GM04503 (cell line): ENCODE measurements at regions not wholly inside any gene's neighbourhood (a gene's known extent, or its start where the extent isn't known, plus 50 kb on each side); places are given as distances from the start of the nearest gene placed in this dataset.
A peak's percentile ranks its signal among the peaks of the same experiment; 100 is the strongest.

Experiments
- DNase-seq: peaks from one replicate; pipeline ENCODE4 v3.0.0-alpha.2; 2012; ENCODE audit warnings: low read depth

GRCh38 chr12:93015871-93016751 lies 87.0 kb upstream of the EEA1 start:
- no peak for DNase-seq

- DNase-seq: no peak
These were observed 87.8 kb upstream of the EEA1 start for GRCh38 chr12:93016752-93017350.

GRCh38 chr12:93018610-93019009 lies 89.5 kb upstream of the EEA1 start:
- no peak for DNase-seq

- no peak for DNase-seq
These were observed 90.3 kb upstream of the EEA1 start for GRCh38 chr12:93019212-93019927.

GRCh38 chr12:93019975-93020630 lies 91.0 kb upstream of the EEA1 start:
- DNase-seq: no peak

DNA sequence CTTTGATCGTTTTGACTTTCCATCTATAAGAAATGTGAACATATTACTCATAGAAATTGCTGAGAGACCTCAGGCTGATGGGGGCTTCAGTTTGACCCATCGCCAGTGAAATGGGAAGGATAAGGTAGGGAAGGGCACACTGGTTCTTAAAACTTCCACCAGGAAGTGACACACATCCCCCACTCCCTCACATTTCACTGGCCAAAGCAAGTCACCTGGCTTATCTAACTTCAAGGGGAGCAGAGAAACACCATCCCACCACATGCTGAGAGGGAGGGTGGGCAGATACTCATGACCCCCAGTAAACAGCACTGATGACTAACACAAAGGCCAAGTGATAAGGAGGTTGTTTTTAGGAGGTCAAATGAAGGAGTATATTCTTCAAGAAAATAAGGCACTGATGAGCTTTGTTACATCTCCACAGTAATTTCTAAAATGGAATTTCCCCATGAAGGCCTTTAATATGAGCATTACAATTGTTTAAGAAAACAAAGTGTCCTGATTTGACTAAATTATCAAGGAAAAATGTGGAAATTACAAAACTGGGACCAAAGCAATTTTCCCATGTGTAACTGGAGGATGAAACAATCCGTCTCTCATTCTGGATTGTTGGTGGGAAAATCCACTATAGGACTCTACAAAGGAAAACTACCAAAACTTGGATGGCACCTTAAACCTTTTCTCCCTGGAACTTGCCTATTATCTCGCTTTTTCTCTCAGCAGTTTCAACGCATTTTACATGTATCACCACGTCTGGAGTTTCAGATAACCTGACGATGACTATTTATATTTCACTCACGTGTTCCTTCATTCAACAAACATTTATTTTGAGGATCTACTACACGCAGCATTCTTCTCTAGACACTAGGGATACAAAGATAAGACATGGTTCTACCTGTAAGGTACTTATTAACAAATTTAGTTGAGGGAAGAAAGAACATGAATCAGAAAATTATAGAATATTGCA lies 91.8 kb upstream of the EEA1 start:
- no peak for DNase-seq

- no peak for DNase-seq
These were observed 93.7 kb upstream of the EEA1 start for GRCh38 chr12:93022603-93023340.

DNA sequence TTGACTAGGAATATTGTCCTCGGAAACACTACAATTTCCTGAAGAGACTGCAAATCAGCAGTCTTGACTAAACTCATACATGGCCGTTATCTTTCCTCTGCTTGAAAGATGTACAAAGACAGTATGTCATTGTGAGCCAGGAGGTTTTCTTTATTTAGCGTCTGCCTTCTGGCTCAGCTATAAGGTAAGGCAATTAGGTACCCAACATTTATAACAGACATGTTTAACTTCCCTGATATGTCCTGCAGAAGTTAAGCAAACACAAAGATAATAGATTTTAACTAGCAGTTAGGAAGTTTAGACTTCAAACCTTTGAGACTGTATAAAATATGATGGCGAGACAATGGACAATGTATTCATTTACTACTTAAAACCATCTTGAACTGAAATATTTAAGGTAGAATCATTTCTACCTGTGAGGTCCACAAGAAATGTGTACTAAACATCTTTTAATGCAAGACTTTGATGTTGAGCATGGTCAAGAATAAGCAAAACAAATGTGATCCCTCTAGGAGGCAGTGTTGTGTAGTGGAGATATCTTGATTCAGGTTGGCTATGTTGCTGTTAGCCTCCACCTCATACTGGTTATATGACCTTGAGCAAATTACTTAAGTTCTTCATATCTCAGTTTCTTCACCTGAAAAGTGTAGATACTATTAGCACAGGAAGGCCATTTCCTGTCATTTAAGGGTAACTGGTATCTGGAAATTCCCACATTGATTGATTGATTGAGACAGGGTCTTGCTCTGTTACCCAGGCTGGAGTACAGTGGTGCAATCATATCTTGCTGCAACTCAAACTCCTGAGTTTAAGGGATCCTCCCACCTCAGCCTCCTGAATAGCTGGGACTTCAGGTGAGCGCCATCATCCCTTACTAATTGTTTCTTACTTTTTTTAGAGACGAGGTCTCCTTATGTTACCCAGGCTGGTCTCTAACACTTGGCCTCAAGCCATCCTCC lies 96.3 kb upstream of the EEA1 start:
- peak; percentile 31 for DNase-seq

GRCh38 chr12:93027041-93027440 lies 97.9 kb upstream of the EEA1 start:
- no peak for DNase-seq

GRCh38 chr12:93029091-93029490 lies 100.0 kb upstream of the EEA1 start:
- no peak for DNase-seq

GRCh38 chr12:93031028-93031427 lies 101.9 kb upstream of the EEA1 start:
- no peak for DNase-seq

GRCh38 chr12:93032758-93033157 lies 103.7 kb upstream of the EEA1 start:
- no peak for DNase-seq

- DNase-seq: no peak
These were observed 104.9 kb upstream of the EEA1 start for GRCh38 chr12:93033948-93034347.

GRCh38 chr12:93039062-93039461 lies 110.0 kb upstream of the EEA1 start:
- DNase-seq: no peak

GRCh38 chr12:93039930-93040329 lies 110.8 kb upstream of the EEA1 start:
- no peak for DNase-seq

- no peak for DNase-seq
These were observed 111.3 kb upstream of the EEA1 start for GRCh38 chr12:93040367-93040766.

DNA sequence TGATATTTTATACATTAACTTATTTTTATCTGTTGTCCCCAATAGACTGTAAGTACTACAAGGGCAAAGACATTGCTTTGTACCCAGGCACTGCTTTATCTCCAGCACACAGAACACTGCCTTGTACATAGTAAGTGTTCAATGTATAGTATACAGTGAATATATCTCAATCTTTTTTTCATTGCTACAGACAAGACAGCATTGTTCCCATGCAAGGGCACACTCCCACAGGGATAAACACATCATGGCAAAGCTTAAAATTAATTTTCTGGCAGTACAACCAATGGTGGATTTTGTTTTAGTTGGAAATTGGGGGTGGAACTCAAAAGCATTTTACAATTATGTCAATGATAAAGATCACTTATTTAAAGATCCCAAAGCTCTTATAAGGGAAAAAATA lies 112.3 kb upstream of the EEA1 start:
- no peak for DNase-seq

DNA sequence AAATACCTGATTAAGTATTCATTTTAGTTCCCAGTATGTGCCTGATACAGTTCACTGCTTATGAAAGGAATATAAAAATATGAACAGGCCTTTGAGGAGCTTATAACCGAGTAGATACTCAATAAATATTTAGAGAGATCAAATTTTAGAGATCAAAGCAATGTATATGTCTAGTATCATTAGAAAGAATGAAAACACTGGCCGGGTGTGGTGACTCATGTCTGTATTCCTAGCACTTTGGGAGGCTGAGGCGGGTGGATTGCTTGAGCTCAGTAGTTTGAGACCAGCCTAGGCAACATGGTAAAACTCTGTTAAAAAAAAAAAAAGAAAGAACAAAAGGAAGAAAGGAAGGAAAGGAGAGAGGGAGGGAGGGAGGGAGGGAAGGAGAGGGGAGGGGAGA lies 113.2 kb upstream of the EEA1 start:
- no peak for DNase-seq

DNA sequence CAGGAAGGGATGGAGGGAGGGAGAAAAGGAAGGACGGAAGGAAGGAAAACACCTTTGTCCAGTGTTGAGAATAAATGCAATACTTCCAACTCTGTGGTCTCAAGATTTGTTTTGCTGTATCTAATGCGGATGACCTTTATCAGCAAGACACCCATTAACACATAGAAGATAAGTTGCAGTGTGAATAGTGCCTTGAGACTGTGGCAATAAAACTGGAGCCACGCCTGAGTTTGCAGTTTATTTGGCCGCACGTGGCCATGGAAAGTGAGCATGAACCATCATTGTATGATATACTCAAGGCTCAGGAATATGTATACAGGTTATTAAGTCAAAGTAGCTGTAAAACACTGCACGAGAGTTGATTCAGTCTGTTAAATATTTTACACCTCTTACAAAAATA lies 113.6 kb upstream of the EEA1 start:
- no peak for DNase-seq
